ENCODE measurements at regions not wholly inside any gene's neighbourhood (a gene's known extent, or its start where the extent isn't known, plus 50 kb on each side); places are given as distances from the start of the nearest gene placed in this dataset.
"Not testable (repeated sequence)": the region's sequence is repeated elsewhere in the genome, so short reads cannot be mapped to it uniquely, and the experiment has no call there.

- DNase-seq; H3K9me3 Mint-ChIP-seq (ENCODE audit: low read depth, unreplicated experiment); H3K27ac Mint-ChIP-seq (ENCODE audit: unreplicated experiment); BruUV-seq (replicated peaks); H3K4me1 Mint-ChIP-seq (ENCODE audit: low read depth, unreplicated experiment); intact Hi-C loops (cut with micrococcal nuclease; ENCODE audit: unreplicated experiment); H3K36me3 Mint-ChIP-seq (ENCODE audit: insufficient read depth, unreplicated experiment); H3K4me3 Mint-ChIP-seq (ENCODE audit: low read depth, unreplicated experiment); H3K27me3 Mint-ChIP-seq (ENCODE audit: unreplicated experiment); CTCF ChIA-PET: not testable (repeated sequence)
These were observed 74.5 kb downstream of the PPIAL4C start for GRCh38 chr1:149658175-149658574.

DNA sequence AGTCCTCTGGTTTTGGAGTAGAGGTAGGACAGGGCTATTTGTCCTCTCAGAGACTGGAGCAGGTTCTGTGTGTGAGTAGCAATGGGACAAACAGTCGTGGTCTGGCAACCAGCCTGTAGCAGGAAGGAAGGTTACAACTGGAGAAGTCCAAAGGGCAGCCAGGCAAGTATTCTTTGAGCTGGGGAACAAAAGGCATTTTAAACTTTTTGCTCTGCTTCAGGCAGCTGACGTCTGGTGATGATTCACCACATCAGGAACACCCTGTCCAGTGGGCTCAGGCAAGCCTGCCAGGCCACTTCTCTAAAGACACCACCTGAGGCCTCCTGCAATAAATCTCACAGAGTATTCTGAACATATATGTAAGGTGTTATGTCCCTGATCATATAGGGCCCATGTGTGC, 81.0 kb downstream of the PPIAL4C start:
- H3K4me1 Mint-ChIP-seq (ENCODE audit: low read depth, unreplicated experiment); H3K27me3 Mint-ChIP-seq (ENCODE audit: unreplicated experiment); BruUV-seq (replicated peaks); CTCF ChIA-PET; H3K4me3 Mint-ChIP-seq (ENCODE audit: low read depth, unreplicated experiment); H3K36me3 Mint-ChIP-seq (ENCODE audit: insufficient read depth, unreplicated experiment); H3K9me3 Mint-ChIP-seq (ENCODE audit: low read depth, unreplicated experiment); intact Hi-C loops (cut with micrococcal nuclease; ENCODE audit: unreplicated experiment): not testable (repeated sequence)
- peak overlapping the region; percentile 52 for H3K27ac Mint-ChIP-seq (ENCODE audit: unreplicated experiment)
- peak; percentile 44 for DNase-seq

DNA sequence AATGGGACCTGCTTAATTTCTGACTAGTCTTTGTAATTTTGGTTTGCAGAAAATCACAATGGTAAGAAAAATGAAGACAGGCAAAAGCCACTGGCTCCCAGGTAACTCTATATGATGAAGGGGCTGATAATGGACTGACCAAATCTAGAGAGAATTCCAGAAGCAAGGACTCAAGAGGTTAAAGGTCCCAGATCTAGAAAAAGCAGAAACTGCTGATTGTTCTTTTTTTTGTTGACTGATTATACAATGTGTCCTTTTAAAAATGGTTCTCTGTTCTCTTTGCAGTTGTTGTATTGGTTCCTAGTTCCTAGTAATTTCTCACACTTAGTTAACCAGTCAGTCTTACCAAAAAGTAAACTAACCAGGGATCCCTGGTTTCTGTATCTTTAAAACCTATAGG, 81.4 kb downstream of the PPIAL4C start:
- H3K4me1 Mint-ChIP-seq (ENCODE audit: low read depth, unreplicated experiment); H3K9me3 Mint-ChIP-seq (ENCODE audit: low read depth, unreplicated experiment); H3K4me3 Mint-ChIP-seq (ENCODE audit: low read depth, unreplicated experiment); CTCF ChIA-PET; DNase-seq; intact Hi-C loops (cut with micrococcal nuclease; ENCODE audit: unreplicated experiment); H3K27me3 Mint-ChIP-seq (ENCODE audit: unreplicated experiment); H3K36me3 Mint-ChIP-seq (ENCODE audit: insufficient read depth, unreplicated experiment); BruUV-seq (replicated peaks): not testable (repeated sequence)
- H3K27ac Mint-ChIP-seq (ENCODE audit: unreplicated experiment) = peak overlapping the region; percentile 52

DNA sequence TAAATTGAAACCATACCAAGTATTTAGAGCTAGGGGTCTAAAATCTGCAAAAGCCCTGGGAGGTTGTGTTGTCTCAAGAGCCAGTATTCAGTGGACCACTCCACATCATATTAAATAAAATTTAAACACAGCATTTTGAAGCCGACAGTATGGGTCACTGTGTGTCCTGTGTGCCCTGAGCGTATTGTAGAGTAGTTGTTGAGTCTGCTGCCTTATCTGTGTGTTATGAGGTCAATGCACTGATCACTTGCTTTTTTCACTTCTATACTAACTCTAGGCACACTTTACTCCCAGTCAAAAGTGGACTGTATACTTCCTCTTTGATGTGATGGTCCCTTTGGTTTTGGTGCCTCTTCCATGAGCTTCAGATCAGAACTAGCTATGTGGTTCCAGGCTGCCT, 81.9 kb downstream of the PPIAL4C start:
- CTCF ChIA-PET; H3K4me1 Mint-ChIP-seq (ENCODE audit: low read depth, unreplicated experiment); H3K27ac Mint-ChIP-seq (ENCODE audit: unreplicated experiment); H3K27me3 Mint-ChIP-seq (ENCODE audit: unreplicated experiment); DNase-seq; BruUV-seq (replicated peaks); intact Hi-C loops (cut with micrococcal nuclease; ENCODE audit: unreplicated experiment); H3K4me3 Mint-ChIP-seq (ENCODE audit: low read depth, unreplicated experiment); H3K9me3 Mint-ChIP-seq (ENCODE audit: low read depth, unreplicated experiment); H3K36me3 Mint-ChIP-seq (ENCODE audit: insufficient read depth, unreplicated experiment): not testable (repeated sequence)

DNA sequence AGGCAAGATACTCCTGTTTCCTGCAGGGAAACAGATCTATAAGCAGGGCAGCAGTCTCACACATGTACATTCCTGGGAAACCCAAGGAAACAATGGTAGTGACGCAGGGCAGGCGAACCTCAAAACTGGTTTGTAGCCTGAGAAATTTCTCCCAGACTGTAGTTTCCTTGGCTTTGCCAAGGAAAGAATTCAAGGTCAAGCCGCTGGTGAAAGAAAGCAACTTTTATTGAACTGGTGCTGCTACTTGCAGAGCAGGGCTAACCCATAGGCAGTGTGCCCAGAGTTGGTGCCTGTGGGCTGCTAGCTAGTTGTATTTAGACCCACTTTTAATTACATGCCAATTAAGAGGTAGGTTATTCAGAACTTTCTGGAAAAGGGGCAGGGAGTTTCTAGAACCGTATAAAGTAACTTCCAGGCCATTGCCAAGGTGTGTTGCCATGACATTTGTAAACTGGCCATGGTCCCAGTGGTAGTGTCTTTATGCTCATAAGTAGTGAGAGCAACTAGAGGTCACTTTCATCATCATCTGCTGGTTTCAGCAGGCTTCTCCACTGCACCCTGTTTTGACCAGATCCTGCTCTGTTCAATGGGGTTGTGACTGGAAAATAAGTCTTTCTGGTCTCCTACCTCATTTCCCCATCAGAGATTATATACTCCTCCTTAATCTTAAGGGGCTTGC, 89.7 kb downstream of the PPIAL4C start:
- DNase-seq; intact Hi-C loops (cut with micrococcal nuclease; ENCODE audit: unreplicated experiment); H3K36me3 Mint-ChIP-seq (ENCODE audit: insufficient read depth, unreplicated experiment); H3K27me3 Mint-ChIP-seq (ENCODE audit: unreplicated experiment); H3K27ac Mint-ChIP-seq (ENCODE audit: unreplicated experiment); H3K9me3 Mint-ChIP-seq (ENCODE audit: low read depth, unreplicated experiment); H3K4me1 Mint-ChIP-seq (ENCODE audit: low read depth, unreplicated experiment); H3K4me3 Mint-ChIP-seq (ENCODE audit: low read depth, unreplicated experiment); CTCF ChIA-PET; BruUV-seq (replicated peaks): not testable (repeated sequence)

DNA sequence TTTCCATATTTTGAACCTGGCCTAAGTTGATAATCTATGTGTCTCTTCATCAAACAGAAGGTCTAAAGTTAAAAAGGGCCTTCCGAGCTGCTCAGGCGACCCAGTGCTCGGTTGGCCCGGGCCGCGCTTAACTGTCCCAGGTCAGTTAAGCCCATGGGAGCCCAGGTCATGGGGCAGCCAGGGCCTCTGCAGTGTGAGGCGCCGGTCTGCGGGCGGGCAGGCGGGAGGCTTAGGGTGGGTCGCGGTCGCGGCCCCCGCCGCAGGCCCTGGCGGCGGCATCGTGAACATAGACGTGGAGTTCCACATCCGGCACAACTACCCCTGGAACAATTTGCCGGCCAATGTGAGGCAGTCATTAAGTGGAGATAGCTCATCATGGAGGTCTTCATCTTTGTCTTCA, 91.3 kb downstream of the PPIAL4C start:
- not testable (repeated sequence) for H3K27me3 Mint-ChIP-seq (ENCODE audit: unreplicated experiment); H3K9me3 Mint-ChIP-seq (ENCODE audit: low read depth, unreplicated experiment)

GRCh38 chr1:149677359-149677758, 93.7 kb downstream of the PPIAL4C start:
- H3K4me1 Mint-ChIP-seq (ENCODE audit: low read depth, unreplicated experiment); H3K9me3 Mint-ChIP-seq (ENCODE audit: low read depth, unreplicated experiment); H3K27me3 Mint-ChIP-seq (ENCODE audit: unreplicated experiment); H3K4me3 Mint-ChIP-seq (ENCODE audit: low read depth, unreplicated experiment); BruUV-seq (replicated peaks); H3K27ac Mint-ChIP-seq (ENCODE audit: unreplicated experiment); CTCF ChIA-PET; H3K36me3 Mint-ChIP-seq (ENCODE audit: insufficient read depth, unreplicated experiment); intact Hi-C loops (cut with micrococcal nuclease; ENCODE audit: unreplicated experiment); DNase-seq: not testable (repeated sequence)

More for the DNA sequence above, 91.3 kb downstream of the PPIAL4C start:
- H3K4me1 Mint-ChIP-seq (ENCODE audit: low read depth, unreplicated experiment); DNase-seq; H3K36me3 Mint-ChIP-seq (ENCODE audit: insufficient read depth, unreplicated experiment); H3K4me3 Mint-ChIP-seq (ENCODE audit: low read depth, unreplicated experiment); intact Hi-C loops (cut with micrococcal nuclease; ENCODE audit: unreplicated experiment); CTCF ChIA-PET; BruUV-seq (replicated peaks); H3K27ac Mint-ChIP-seq (ENCODE audit: unreplicated experiment): not testable (repeated sequence)

- intact Hi-C loops (cut with micrococcal nuclease; ENCODE audit: unreplicated experiment); CTCF ChIA-PET: not testable (repeated sequence)
These were observed 95.8 kb upstream of the FCGR1A start for GRCh38 chr1:149686593-149687238.

DNA sequence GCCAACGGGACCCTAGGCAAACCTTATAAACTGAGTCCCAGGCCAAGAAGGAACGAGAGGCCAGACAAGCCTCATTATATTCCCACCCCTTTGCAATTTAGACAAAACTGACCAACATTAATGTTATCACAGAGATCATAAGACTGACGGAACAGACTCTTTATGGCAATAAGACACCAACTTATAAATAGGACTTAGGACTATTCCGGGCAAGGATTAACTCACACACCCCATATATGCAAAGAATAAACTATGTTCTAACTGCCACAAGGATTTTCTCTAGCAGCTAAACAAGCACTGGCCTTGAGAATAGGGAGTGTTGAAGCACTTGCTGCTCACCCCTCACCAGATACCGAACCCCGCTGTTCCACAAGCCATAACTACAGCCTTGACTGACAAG, 91.1 kb upstream of the FCGR1A start:
- H3K9me3 Mint-ChIP-seq (ENCODE audit: low read depth, unreplicated experiment); CTCF ChIA-PET; H3K36me3 Mint-ChIP-seq (ENCODE audit: insufficient read depth, unreplicated experiment): not testable (repeated sequence)

More at GRCh38 chr1:149686593-149687238, 95.8 kb upstream of the FCGR1A start:
- H3K4me1 Mint-ChIP-seq (ENCODE audit: low read depth, unreplicated experiment); H3K9me3 Mint-ChIP-seq (ENCODE audit: low read depth, unreplicated experiment); H3K27me3 Mint-ChIP-seq (ENCODE audit: unreplicated experiment); H3K4me3 Mint-ChIP-seq (ENCODE audit: low read depth, unreplicated experiment); H3K27ac Mint-ChIP-seq (ENCODE audit: unreplicated experiment); DNase-seq; BruUV-seq (replicated peaks); H3K36me3 Mint-ChIP-seq (ENCODE audit: insufficient read depth, unreplicated experiment): not testable (repeated sequence)

DNA sequence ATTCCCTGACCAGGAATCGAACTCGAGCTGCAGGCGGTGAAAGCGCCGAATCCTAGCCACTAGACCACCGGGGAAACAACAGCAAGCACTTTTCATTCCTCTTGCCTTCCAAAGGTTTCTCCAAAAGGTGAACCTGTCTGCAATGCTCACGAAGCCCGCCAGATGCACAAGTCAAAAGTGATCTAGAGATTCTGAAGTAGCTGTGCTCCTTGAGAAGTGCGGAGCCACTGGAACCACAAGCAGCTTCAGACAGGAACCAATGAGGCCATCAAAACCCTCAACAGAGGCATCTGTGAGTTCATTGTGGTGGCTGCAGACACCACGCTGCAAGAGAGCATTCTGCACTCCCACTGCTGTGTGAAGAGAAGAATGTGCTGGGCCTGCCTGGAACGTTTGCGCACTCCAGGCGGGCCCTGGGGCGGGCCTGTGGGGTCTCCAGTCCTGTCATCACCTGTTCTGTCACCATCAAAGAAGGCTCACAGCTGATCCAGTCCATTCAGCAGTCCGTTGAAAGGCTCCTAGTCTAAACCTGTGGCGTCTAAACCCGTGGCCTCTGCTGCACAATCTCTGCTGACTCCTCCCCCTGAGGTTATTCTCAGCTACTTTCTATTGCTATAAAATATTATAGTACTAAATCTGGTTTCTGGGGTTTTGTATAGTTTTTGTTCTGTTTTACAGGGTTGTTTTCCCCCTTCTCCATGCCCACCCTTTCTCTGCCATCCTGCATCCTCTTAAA, 89.5 kb upstream of the FCGR1A start:
- intact Hi-C loops (cut with micrococcal nuclease; ENCODE audit: unreplicated experiment); H3K9me3 Mint-ChIP-seq (ENCODE audit: low read depth, unreplicated experiment); H3K4me3 Mint-ChIP-seq (ENCODE audit: low read depth, unreplicated experiment); H3K27me3 Mint-ChIP-seq (ENCODE audit: unreplicated experiment); H3K36me3 Mint-ChIP-seq (ENCODE audit: insufficient read depth, unreplicated experiment); DNase-seq; BruUV-seq (replicated peaks); CTCF ChIA-PET; H3K4me1 Mint-ChIP-seq (ENCODE audit: low read depth, unreplicated experiment); H3K27ac Mint-ChIP-seq (ENCODE audit: unreplicated experiment): not testable (repeated sequence)

More for the DNA sequence above, 91.1 kb upstream of the FCGR1A start:
- H3K27ac Mint-ChIP-seq (ENCODE audit: unreplicated experiment); DNase-seq; H3K4me1 Mint-ChIP-seq (ENCODE audit: low read depth, unreplicated experiment); intact Hi-C loops (cut with micrococcal nuclease; ENCODE audit: unreplicated experiment); H3K4me3 Mint-ChIP-seq (ENCODE audit: low read depth, unreplicated experiment); BruUV-seq (replicated peaks); H3K27me3 Mint-ChIP-seq (ENCODE audit: unreplicated experiment): not testable (repeated sequence)

Measured in Calu3 (cell line).